Endothelial cell of umbilical vein (primary cell): ENCODE measurements at regions not wholly inside any gene's neighbourhood (a gene's known extent, or its start where the extent isn't known, plus 50 kb on each side); places are given as distances from the start of the nearest gene placed in this dataset.

Experiments used
- CTCF ChIP-seq, 2 donors: IDR thresholded peaks; 1 replicate in 1 of 2; 2 replicates in 1 of 2; pipeline ENCODE4 v1.5.1; 2011; ENCODE audit warnings: low read length in 2 of 2, mild to moderate bottlenecking in 2 of 2, moderate library complexity in 2 of 2, control low read depth in 1 of 2, inconsistent platforms in 1 of 2, low read depth in 1 of 2; ENCODE audit not compliant: insufficient read depth in 1 of 2; ENCODE audit errors: extremely low read depth in 1 of 2
- EZH2 ChIP-seq: IDR thresholded peaks from 2 replicates; pipeline ENCODE4 v1.6.1; 2012; ENCODE audit warnings: borderline replicate concordance, low read depth, mild to moderate bottlenecking, moderate library complexity, low read length, inconsistent platforms; ENCODE audit not compliant: severe bottlenecking
- FOS ChIP-seq: IDR thresholded peaks from 2 replicates; pipeline ENCODE4 v1.6.1; 2011; ENCODE audit warnings: mild to moderate bottlenecking, low read length, moderate library complexity, borderline replicate concordance; ENCODE audit not compliant: insufficient read depth
- GATA2 ChIP-seq: IDR thresholded peaks from 2 replicates; pipeline ENCODE4 v1.7.0; 2011; ENCODE audit warnings: low read depth, mild to moderate bottlenecking, moderate library complexity, mixed read lengths, low read length; ENCODE audit not compliant: insufficient read length, insufficient read depth
- JUN ChIP-seq: IDR thresholded peaks from 2 replicates; pipeline ENCODE4 v1.6.1; 2011; ENCODE audit warnings: borderline replicate concordance, low read depth; ENCODE audit not compliant: insufficient read length, insufficient read depth
- MAX ChIP-seq: IDR thresholded peaks from 2 replicates; pipeline ENCODE4 v1.6.1; 2011; ENCODE audit not compliant: insufficient read depth, insufficient read length
- MYC ChIP-seq: IDR thresholded peaks from one replicate; pipeline ENCODE4 v1.6.1; 2011; ENCODE audit warnings: mild to moderate bottlenecking, low read depth, low read length
- POLR2A ChIP-seq: IDR thresholded peaks from 2 replicates; pipeline ENCODE4 v1.6.1; 2012; ENCODE audit warnings: low read depth, mild to moderate bottlenecking, control low read depth, low read length
- POLR2AphosphoS5 ChIP-seq: IDR thresholded peaks from 2 replicates; pipeline ENCODE4 v1.6.1; 2012; ENCODE audit warnings: low read depth, mild to moderate bottlenecking, control low read depth, low read length, moderate library complexity; ENCODE audit not compliant: insufficient read depth

GRCh38 chrX:43373032-43373431, 283.1 kb upstream of the MAOA start:
- TF ChIP-seq EZH2: no peak
- TF ChIP-seq CTCF (IDR thresholded peaks at IDR 0.05; ENCODE audit: extremely low read depth in 1 of 2, insufficient read depth in 1 of 2, low read depth in 1 of 2, low read length in 2 of 2): no peak
- TF ChIP-seq POLR2A: no peak
- TF ChIP-seq POLR2AphosphoS5: no peak
- no peak for TF ChIP-seq MAX
- no peak for TF ChIP-seq GATA2
- no peak for TF ChIP-seq MYC
- no peak for TF ChIP-seq FOS
- no peak for TF ChIP-seq JUN
